ENCODE measurements at regions not wholly inside any gene's neighbourhood (a gene's known extent, or its start where the extent isn't known, plus 50 kb on each side); places are given as distances from the start of the nearest gene placed in this dataset.
"Not testable (repeated sequence)": the region's sequence is repeated elsewhere in the genome, so short reads cannot be mapped to it uniquely, and the experiment has no call there.

GRCh38 chr6:20263059-20263458, 50.8 kb upstream of the MBOAT1 start:
- no peak for DNase-seq

GRCh38 chr6:20265842-20266241, 53.6 kb upstream of the MBOAT1 start:
- no peak for DNase-seq

- peak; percentile 14 for DNase-seq
Measured at GRCh38 chr6:20266851-20267608, 54.8 kb upstream of the MBOAT1 start.

- no peak for DNase-seq
Measured at GRCh38 chr6:20269181-20269580, 56.9 kb upstream of the MBOAT1 start.

- DNase-seq, result no peak
Measured at GRCh38 chr6:20271818-20272217, 59.5 kb upstream of the MBOAT1 start.

GRCh38 chr6:20274137-20274536, 61.9 kb upstream of the MBOAT1 start:
- DNase-seq, result no peak

- not testable (repeated sequence) for DNase-seq
Measured at GRCh38 chr6:20275837-20276236, 63.6 kb upstream of the MBOAT1 start.

GRCh38 chr6:20277724-20278123, 65.5 kb upstream of the MBOAT1 start:
- DNase-seq, result not testable (repeated sequence)

- no peak for DNase-seq
Measured at GRCh38 chr6:20279051-20279450, 66.8 kb upstream of the MBOAT1 start.

- DNase-seq, result no peak
Measured at GRCh38 chr6:20279608-20280287, 67.5 kb upstream of the MBOAT1 start.

GRCh38 chr6:20280288-20280621, 68.0 kb upstream of the MBOAT1 start:
- no peak for DNase-seq

GRCh38 chr6:20284672-20285071, 72.4 kb upstream of the MBOAT1 start:
- DNase-seq, result no peak

- peak; percentile 6 for DNase-seq
Measured at GRCh38 chr6:20286968-20287565, 74.8 kb upstream of the MBOAT1 start.

- peak; percentile 83 for DNase-seq
Measured at GRCh38 chr6:20291764-20292580, 79.7 kb upstream of the MBOAT1 start.

GRCh38 chr6:20292905-20293304, 80.6 kb upstream of the MBOAT1 start:
- DNase-seq, result no peak

GRCh38 chr6:20301256-20301655, 89.0 kb upstream of the MBOAT1 start:
- no peak for DNase-seq

GRCh38 chr6:20302168-20302567, 89.9 kb upstream of the MBOAT1 start:
- no peak for DNase-seq

GRCh38 chr6:20302702-20303251, 90.5 kb upstream of the MBOAT1 start:
- peak; percentile 44 for DNase-seq

- DNase-seq, result no peak
Measured at GRCh38 chr6:20306491-20306890, 94.2 kb upstream of the MBOAT1 start.

GRCh38 chr6:20309186-20309585, 92.5 kb upstream of the E2F3 start:
- peak; percentile 12 for DNase-seq

- no peak for DNase-seq
Measured at GRCh38 chr6:20310185-20310584, 91.5 kb upstream of the E2F3 start.

GRCh38 chr6:20312606-20313005, 89.1 kb upstream of the E2F3 start:
- DNase-seq, result no peak

GRCh38 chr6:20313051-20313450, 88.6 kb upstream of the E2F3 start:
- no peak for DNase-seq

All from fibroblast of upper back skin (primary cell).